PC-3 (cell line): ENCODE measurements at regions not wholly inside any gene's neighbourhood (a gene's known extent, or its start where the extent isn't known, plus 50 kb on each side); places are given as distances from the start of the nearest gene placed in this dataset.

Experiments used
- CTCF ChIP-seq: fragments of 300-600 bp; sonication (generic); conservative IDR thresholded peaks from 2 replicates; pipeline ENCODE4 v1.5.1; 2017; ENCODE audit warnings: antibody characterized with exemption, low read depth, mild to moderate bottlenecking, low read length
- EZH2 ChIP-seq: fragments of 300-600 bp; sonication (generic); IDR thresholded peaks from one replicate; pipeline ENCODE4 v1.6.1; 2017; ENCODE audit warnings: antibody characterized with exemption, mild to moderate bottlenecking, low read length; ENCODE audit not compliant: unreplicated experiment
- EZH2phosphoT487 ChIP-seq: fragments of 300-600 bp; sonication (generic); IDR thresholded peaks from 2 replicates; pipeline ENCODE4 v1.6.1; 2018; ENCODE audit warnings: mild to moderate bottlenecking, antibody characterized with exemption, low read length, borderline replicate concordance

- no peak for TF ChIP-seq CTCF
- TF ChIP-seq EZH2phosphoT487 = no peak
- TF ChIP-seq EZH2 = no peak
Measured at GRCh38 chr15:100714749-100715342, 112.5 kb downstream of the ASB7 start.
